Testis (tissue), 2 donors: ENCODE measurements at regions not wholly inside any gene's neighbourhood (a gene's known extent, or its start where the extent isn't known, plus 50 kb on each side); places are given as distances from the start of the nearest gene placed in this dataset.

Source experiments
- CTCF ChIP-seq, 3 experiments: fragments of 450-650 bp in 2 of 3; fragments of 200-600 bp in 1 of 3; sonication (generic) in 1 of 3; IDR thresholded peaks; one replicate each; pipeline ENCODE4 v1.5.1; 2016 to 2019; ENCODE audit warnings: antibody characterized with exemption in 3 of 3, mild to moderate bottlenecking in 2 of 3, moderate library complexity in 1 of 3
- POLR2A ChIP-seq: fragments of 450-650 bp; IDR thresholded peaks from one replicate; pipeline ENCODE4 v1.6.1; 2017; ENCODE audit warnings: antibody characterized with exemption, mild to moderate bottlenecking, moderate library complexity

GRCh38 chr10:53314876-53315275 is 542.3 kb upstream of the MBL2 start:
- TF ChIP-seq POLR2A (no peak), CTCF (IDR thresholded peaks at IDR 0.05) (no peak)
